BLaER1 treated with 17β-estradiol and CSF1 and Interleukin-3, amounts not matched to agents 10 nM and 100 nM (cell line): ENCODE measurements at regions not wholly inside any gene's neighbourhood (a gene's known extent, or its start where the extent isn't known, plus 50 kb on each side); places are given as distances from the start of the nearest gene placed in this dataset.

Experiments
- H3K27ac ChIP-seq, 11 experiments: shearing (Covaris generic); formaldehyde crosslinking; 2 replicates each; pipeline ENCODE4 v1.8.1; 2022
- H3K27me3 ChIP-seq, 11 experiments: shearing (Covaris generic); formaldehyde crosslinking; 2 replicates each; pipeline ENCODE4 v1.8.1; 2022
- H3K36me3 ChIP-seq, 11 experiments: shearing (Covaris generic); formaldehyde crosslinking; 2 replicates each; pipeline ENCODE4 v1.8.1; 2022
- H3K4me1 ChIP-seq, 10 experiments: shearing (Covaris generic); formaldehyde crosslinking; 2 replicates each; pipeline ENCODE4 v1.8.1; 2022
- H3K4me2 ChIP-seq, 11 experiments: shearing (Covaris generic); formaldehyde crosslinking; 2 replicates each; pipeline ENCODE4 v1.8.1; 2022
- H3K4me3 ChIP-seq, 10 experiments: shearing (Covaris generic); formaldehyde crosslinking; 2 replicates each; pipeline ENCODE4 v1.8.1; 2022
- H3K9ac ChIP-seq, 11 experiments: shearing (Covaris generic); formaldehyde crosslinking; 2 replicates each; pipeline ENCODE4 v1.8.1; 2022
- H3K9me3 ChIP-seq, 11 experiments: shearing (Covaris generic); formaldehyde crosslinking; replicated peaks in 1 of 11; 2 replicates each; pipeline ENCODE4 v1.8.1; 2022
- H4K20me1 ChIP-seq, 11 experiments: shearing (Covaris generic); formaldehyde crosslinking; 2 replicates each; pipeline ENCODE4 v1.8.1; 2022
- Cebpa-rat ChIP-seq, 11 experiments: shearing (Covaris generic); IDR thresholded peaks; 2 replicates each; pipeline ENCODE4 v1.8.1; 2022

- no peaks in the 10 kb centered on the region for H3K27me3 ChIP-seq
- no peak overlapping the region for H3K4me2 ChIP-seq
- H3K9me3 ChIP-seq, result peaks cover 18 to 40% (median 28%) of the 10 kb centered on the region in 11 experiments
- H4K20me1 ChIP-seq, result no peaks in the 10 kb centered on the region
- H3K4me3 ChIP-seq, result no peak overlapping the region
- H3K36me3 ChIP-seq, result no peaks in the 10 kb centered on the region
- H3K27ac ChIP-seq, result no peak overlapping the region
- no peaks in the 10 kb centered on the region for H3K4me1 ChIP-seq
- H3K9ac ChIP-seq, result no peak overlapping the region
- TF ChIP-seq Cebpa-rat (IDR thresholded peaks at IDR 0.05), result no peak
Observed at GRCh38 chr15:79230766-79231165, 51.8 kb upstream of the ANKRD34C start.

GRCh38 chr15:79222808-79223207 is 59.7 kb upstream of the ANKRD34C start:
- H3K27me3 ChIP-seq, result no peaks in the 10 kb centered on the region
- H4K20me1 ChIP-seq, result no peaks in the 10 kb centered on the region
- H3K27ac ChIP-seq, result no peak overlapping the region
- no peak overlapping the region for H3K4me3 ChIP-seq
- no peaks in the 10 kb centered on the region for H3K36me3 ChIP-seq
- no peak overlapping the region for H3K9ac ChIP-seq
- no peaks in the 10 kb centered on the region for H3K4me1 ChIP-seq
- no peak for TF ChIP-seq Cebpa-rat (IDR thresholded peaks at IDR 0.05)
- H3K4me2 ChIP-seq, result no peak overlapping the region
- H3K9me3 ChIP-seq, result peaks cover 0 to 10% (median 4%) of the 10 kb centered on the region in 11 experiments; a peak in 9 of 22 replicates

GRCh38 chr15:79221696-79222095 is 60.8 kb upstream of the ANKRD34C start:
- Histone ChIP-seq H3K4me2 (no peak overlapping the region), H3K27me3 (no peaks in the 10 kb centered on the region), H3K9ac (no peak overlapping the region), H3K4me1 (no peaks in the 10 kb centered on the region), H3K4me3 (no peak overlapping the region), H3K27ac (no peak overlapping the region), H3K9me3 (peaks cover 0 to 10% (median 9%) of the 10 kb centered on the region in 11 experiments; a peak in 16 of 22 replicates), H3K36me3 (no peaks in the 10 kb centered on the region), H4K20me1 (no peaks in the 10 kb centered on the region)
- no peak for TF ChIP-seq Cebpa-rat (IDR thresholded peaks at IDR 0.05)

GRCh38 chr15:79219393-79220056 is 63.0 kb upstream of the ANKRD34C start:
- no peak overlapping the region for H3K4me3 ChIP-seq
- no peak overlapping the region for H3K9ac ChIP-seq
- TF ChIP-seq Cebpa-rat (IDR thresholded peaks at IDR 0.05), result no peak
- peaks cover 0 to 8% (median 6%) of the 10 kb centered on the region in 10 experiments; a peak in 9 of 20 replicates for H3K4me1 ChIP-seq
- no peaks in the 10 kb centered on the region for H3K36me3 ChIP-seq
- H3K4me2 ChIP-seq, result no peak overlapping the region
- H3K27ac ChIP-seq, result no peak overlapping the region
- H4K20me1 ChIP-seq, result no peaks in the 10 kb centered on the region
- no peaks in the 10 kb centered on the region for H3K27me3 ChIP-seq
- peaks cover 0 to 14% (median 9%) of the 10 kb centered on the region in 11 experiments; a peak in 16 of 22 replicates for H3K9me3 ChIP-seq

- Histone ChIP-seq H3K4me1 (peaks cover 0 to 10% (median 6%) of the 10 kb centered on the region in 10 experiments; a peak in 9 of 20 replicates), H3K9me3 (peaks cover 0 to 14% (median 9%) of the 10 kb centered on the region in 11 experiments; a peak in 16 of 22 replicates), H3K27ac (no peak overlapping the region), H3K27me3 (no peaks in the 10 kb centered on the region), H3K4me3 (no peak overlapping the region), H4K20me1 (no peaks in the 10 kb centered on the region), H3K36me3 (no peaks in the 10 kb centered on the region), H3K4me2 (no peak overlapping the region), H3K9ac (no peak overlapping the region)
- no peak for TF ChIP-seq Cebpa-rat (IDR thresholded peaks at IDR 0.05)
Observed at GRCh38 chr15:79218588-79219200, 63.8 kb upstream of the ANKRD34C start.

GRCh38 chr15:79213650-79214049 is 68.9 kb upstream of the ANKRD34C start:
- Histone ChIP-seq H3K4me3 (no peak overlapping the region), H4K20me1 (no peaks in the 10 kb centered on the region; a peak in 1 of 22 replicates), H3K27me3 (peaks cover 0 to 12% (median 6%) of the 10 kb centered on the region in 11 experiments; a peak in 11 of 22 replicates), H3K36me3 (no peaks in the 10 kb centered on the region), H3K9ac (no peak overlapping the region), H3K4me2 (no peak overlapping the region), H3K4me1 (peaks cover 0 to 10% (median 6%) of the 10 kb centered on the region in 10 experiments; a peak in 9 of 20 replicates), H3K9me3 (peaks cover 0 to 14% (median 9%) of the 10 kb centered on the region in 11 experiments; a peak in 16 of 22 replicates), H3K27ac (no peak overlapping the region)
- no peak for TF ChIP-seq Cebpa-rat (IDR thresholded peaks at IDR 0.05)

GRCh38 chr15:79212589-79213157 is 69.8 kb upstream of the ANKRD34C start:
- Histone ChIP-seq H3K36me3 (no peaks in the 10 kb centered on the region), H3K9ac (no peak overlapping the region), H3K4me1 (peaks cover 0 to 10% (median 6%) of the 10 kb centered on the region in 10 experiments; a peak in 9 of 20 replicates), H4K20me1 (no peaks in the 10 kb centered on the region; a peak in 1 of 22 replicates), H3K4me3 (no peak overlapping the region), H3K27ac (no peak overlapping the region), H3K9me3 (peaks cover 0 to 13% (median 8%) of the 10 kb centered on the region in 11 experiments; a peak in 16 of 22 replicates), H3K4me2 (no peak overlapping the region), H3K27me3 (peaks cover 0 to 12% (median 6%) of the 10 kb centered on the region in 11 experiments; a peak in 11 of 22 replicates)
- TF ChIP-seq Cebpa-rat (IDR thresholded peaks at IDR 0.05), result no peak

- peaks cover 0 to 3% (median 0%) of the 10 kb centered on the region in 11 experiments; a peak in 1 of 22 replicates for H3K9me3 ChIP-seq
- peaks cover 0 to 10% (median 6%) of the 10 kb centered on the region in 10 experiments; a peak in 9 of 20 replicates for H3K4me1 ChIP-seq
- H4K20me1 ChIP-seq, result no peaks in the 10 kb centered on the region; a peak in 1 of 22 replicates
- H3K4me3 ChIP-seq, result no peak overlapping the region
- no peak for TF ChIP-seq Cebpa-rat (IDR thresholded peaks at IDR 0.05)
- H3K36me3 ChIP-seq, result no peaks in the 10 kb centered on the region
- H3K9ac ChIP-seq, result no peak overlapping the region
- H3K4me2 ChIP-seq, result no peak overlapping the region
- H3K27ac ChIP-seq, result no peak overlapping the region
- H3K27me3 ChIP-seq, result peaks cover 0 to 12% (median 6%) of the 10 kb centered on the region in 11 experiments; a peak in 11 of 22 replicates
Observed at GRCh38 chr15:79211481-79211880, 71.0 kb upstream of the ANKRD34C start.

- Histone ChIP-seq H3K9me3 (no peaks in the 10 kb centered on the region), H3K27ac (no peak overlapping the region), H3K36me3 (no peaks in the 10 kb centered on the region), H3K4me3 (no peak overlapping the region), H3K27me3 (peaks cover 0 to 12% (median 6%) of the 10 kb centered on the region in 11 experiments; a peak in 11 of 22 replicates), H3K4me1 (peaks cover 0 to 4% (median 1%) of the 10 kb centered on the region in 10 experiments; a peak in 8 of 20 replicates), H3K4me2 (no peak overlapping the region), H3K9ac (no peak overlapping the region), H4K20me1 (no peaks in the 10 kb centered on the region; a peak in 1 of 22 replicates)
- no peak for TF ChIP-seq Cebpa-rat (IDR thresholded peaks at IDR 0.05)
Observed at GRCh38 chr15:79209690-79210089, 72.8 kb upstream of the ANKRD34C start.
